DOHH2 (cell line): ENCODE measurements at regions not wholly inside any gene's neighbourhood (a gene's known extent, or its start where the extent isn't known, plus 50 kb on each side); places are given as distances from the start of the nearest gene placed in this dataset.

Experiments used
- EZH2phosphoT487 ChIP-seq: fragments of 200-600 bp; sonication (generic); IDR thresholded peaks from 2 replicates; pipeline ENCODE4 v1.6.1; 2017; ENCODE audit warnings: borderline replicate concordance, mild to moderate bottlenecking, antibody characterized with exemption, low read length, moderate library complexity, mixed read lengths
- TF ChIP-seq, protein P1 (sequence below): fragments of 200-600 bp; sonication (generic); IDR thresholded peaks from one replicate; pipeline ENCODE4 v1.5.1; 2014; ENCODE audit warnings: antibody characterized with exemption, mild to moderate bottlenecking, low read depth, low read length; ENCODE audit not compliant: poor library complexity, severe bottlenecking

DNA sequence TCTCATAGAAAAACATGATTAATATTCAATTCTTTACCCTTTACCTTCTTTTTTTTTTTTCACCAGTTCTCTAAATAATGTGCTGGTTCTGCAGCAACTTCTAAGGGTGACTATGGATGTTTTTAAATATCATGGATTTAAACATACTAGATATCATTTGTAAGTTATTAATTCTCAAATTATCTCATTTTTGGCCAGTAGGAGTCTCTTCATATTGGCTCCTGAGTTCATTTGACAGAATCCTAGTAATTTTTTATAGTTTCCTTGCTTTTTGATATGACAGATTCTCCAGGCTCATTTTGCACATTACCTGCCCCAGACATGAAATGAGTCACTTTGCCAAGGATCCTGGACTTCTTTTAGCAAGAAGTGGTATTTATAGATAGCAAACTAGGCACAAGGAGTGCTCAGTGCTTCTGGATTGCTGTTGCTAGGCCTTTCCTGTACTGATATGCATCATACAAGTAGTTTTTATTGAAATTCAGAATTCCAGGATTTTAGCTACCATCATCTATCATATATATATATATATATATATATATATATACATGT, 201.3 kb upstream of the IL12B start:
- TF ChIP-seq, protein P1, sequence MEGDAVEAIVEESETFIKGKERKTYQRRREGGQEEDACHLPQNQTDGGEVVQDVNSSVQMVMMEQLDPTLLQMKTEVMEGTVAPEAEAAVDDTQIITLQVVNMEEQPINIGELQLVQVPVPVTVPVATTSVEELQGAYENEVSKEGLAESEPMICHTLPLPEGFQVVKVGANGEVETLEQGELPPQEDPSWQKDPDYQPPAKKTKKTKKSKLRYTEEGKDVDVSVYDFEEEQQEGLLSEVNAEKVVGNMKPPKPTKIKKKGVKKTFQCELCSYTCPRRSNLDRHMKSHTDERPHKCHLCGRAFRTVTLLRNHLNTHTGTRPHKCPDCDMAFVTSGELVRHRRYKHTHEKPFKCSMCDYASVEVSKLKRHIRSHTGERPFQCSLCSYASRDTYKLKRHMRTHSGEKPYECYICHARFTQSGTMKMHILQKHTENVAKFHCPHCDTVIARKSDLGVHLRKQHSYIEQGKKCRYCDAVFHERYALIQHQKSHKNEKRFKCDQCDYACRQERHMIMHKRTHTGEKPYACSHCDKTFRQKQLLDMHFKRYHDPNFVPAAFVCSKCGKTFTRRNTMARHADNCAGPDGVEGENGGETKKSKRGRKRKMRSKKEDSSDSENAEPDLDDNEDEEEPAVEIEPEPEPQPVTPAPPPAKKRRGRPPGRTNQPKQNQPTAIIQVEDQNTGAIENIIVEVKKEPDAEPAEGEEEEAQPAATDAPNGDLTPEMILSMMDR = peak; percentile 19
- no peak for TF ChIP-seq EZH2phosphoT487
